Breast epithelium (tissue), 3 donors: ENCODE measurements at regions not wholly inside any gene's neighbourhood (a gene's known extent, or its start where the extent isn't known, plus 50 kb on each side); places are given as distances from the start of the nearest gene placed in this dataset.

Experiments
- CTCF ChIP-seq, 3 donors: fragments of 450-650 bp; IDR thresholded peaks; one replicate each; pipeline ENCODE4 v1.5.1; 2016 to 2017; ENCODE audit warnings: antibody characterized with exemption in 3 of 3, mild to moderate bottlenecking in 3 of 3, moderate library complexity in 3 of 3
- POLR2A ChIP-seq: fragments of 450-650 bp; IDR thresholded peaks from one replicate; pipeline ENCODE4 v1.6.1; 2016; ENCODE audit warnings: antibody characterized with exemption, mild to moderate bottlenecking, moderate library complexity
- POLR2AphosphoS5 ChIP-seq, 3 donors: sonication (generic); formaldehyde crosslinking; IDR thresholded peaks; one replicate each; pipeline ENCODE4 v1.6.1; 2017; ENCODE audit warnings: antibody characterized with exemption in 3 of 3

- TF ChIP-seq CTCF (IDR thresholded peaks at IDR 0.05) (no peak), POLR2A (no peak), POLR2AphosphoS5 (IDR thresholded peaks at IDR 0.05) (no peak)
Measured at GRCh38 chr1:14015917-14016316, 315.9 kb downstream of the PRDM2 start.
